ENCODE measurements at regions not wholly inside any gene's neighbourhood (a gene's known extent, or its start where the extent isn't known, plus 50 kb on each side); places are given as distances from the start of the nearest gene placed in this dataset.

DNA sequence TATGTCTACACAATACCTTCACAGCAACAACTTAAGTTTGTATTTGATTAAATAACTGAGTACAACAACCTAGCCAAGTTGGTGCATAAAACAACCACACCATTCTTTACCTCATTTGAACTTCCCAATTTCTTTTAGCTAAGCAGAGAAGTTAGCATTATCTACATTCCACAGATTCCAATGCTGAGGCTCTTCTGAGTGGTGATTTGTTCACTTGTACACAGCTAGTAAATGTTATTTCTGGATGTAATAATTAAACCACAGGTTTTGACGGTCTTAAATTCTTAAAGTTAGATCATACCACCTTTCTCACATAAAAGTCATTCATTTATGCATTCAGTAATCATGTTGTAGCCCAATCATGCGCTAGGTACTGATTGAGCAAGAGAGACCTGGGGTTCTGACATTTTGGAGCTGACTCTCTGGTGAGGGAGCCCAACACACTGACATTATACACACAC is 102.5 kb downstream of the SST start:
- TF ChIP-seq POLR2A (IDR thresholded peaks at IDR 0.05; ENCODE audit: low read depth, low read length) = no peak
- TF ChIP-seq SPI1 (IDR thresholded peaks at IDR 0.05; ENCODE audit: low read depth, low read length) = no peak
- no peak for TF ChIP-seq POLR2AphosphoS5 (IDR thresholded peaks at IDR 0.05; ENCODE audit: low read depth, low read length)
- TF ChIP-seq TAF1 (IDR thresholded peaks at IDR 0.05; ENCODE audit: low read depth, low read length) = no peak
- TF ChIP-seq PAX5 (IDR thresholded peaks at IDR 0.05; ENCODE audit: insufficient read depth, low read length, severe bottlenecking) = no peak

All from GM12891 (cell line).